Left colon (tissue), 2 donors: ENCODE measurements at regions not wholly inside any gene's neighbourhood (a gene's known extent, or its start where the extent isn't known, plus 50 kb on each side); places are given as distances from the start of the nearest gene placed in this dataset.

Experiments used
- ATAC-seq: fragments of 200-7000 bp; cut with Tn5 transposase; one replicate; pipeline ENCODE4 v1.9.1; 2020; ENCODE audit warnings: mild to moderate bottlenecking, moderate library complexity
- DNase-seq, 2 donors: peaks; one replicate each; pipeline ENCODE4 v3.0.0-alpha.2; 2020
- intact Hi-C, 2 donors: fragments of 100-400 bp; cut with DNase I in 1 of 2; cut with micrococcal nuclease in 1 of 2; formaldehyde crosslinking; loops; one replicate each; pipeline versions ENCODE4 v1.11.2 to v1.14.0; 2022; cut with DNase I, micrococcal nuclease
- donor health status: DM: no; HTN: no; CAD: no.
- donor health status: DM: yes; HTN: yes; CAD: no.

DNA sequence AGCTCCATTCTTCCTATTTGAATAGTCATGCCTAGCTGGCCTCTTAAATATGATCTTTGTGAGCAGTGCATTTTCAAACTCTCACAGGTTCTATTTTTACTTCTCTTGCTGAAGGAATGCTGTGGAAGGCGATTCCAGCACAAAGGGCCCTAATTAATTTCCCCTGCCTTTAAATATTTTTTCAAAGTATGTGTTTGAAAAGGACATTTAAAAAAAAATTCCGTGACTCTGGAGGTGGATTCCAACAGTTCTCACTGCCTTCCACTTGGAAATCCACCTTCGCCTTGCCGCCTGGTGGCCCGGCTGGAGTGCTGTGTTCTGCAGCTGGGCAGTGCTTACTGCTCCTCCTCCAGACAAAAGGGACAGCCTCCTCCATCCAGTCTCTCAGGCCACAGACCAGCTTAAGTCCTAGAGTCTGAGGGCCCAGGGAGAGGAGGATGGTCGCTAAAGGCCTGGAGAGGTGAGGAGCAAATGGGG is 61.5 kb upstream of the CORO2B start:
- intact Hi-C loops, result no loop called here
- ATAC-seq (no peak), DNase-seq (no peak)

DNA sequence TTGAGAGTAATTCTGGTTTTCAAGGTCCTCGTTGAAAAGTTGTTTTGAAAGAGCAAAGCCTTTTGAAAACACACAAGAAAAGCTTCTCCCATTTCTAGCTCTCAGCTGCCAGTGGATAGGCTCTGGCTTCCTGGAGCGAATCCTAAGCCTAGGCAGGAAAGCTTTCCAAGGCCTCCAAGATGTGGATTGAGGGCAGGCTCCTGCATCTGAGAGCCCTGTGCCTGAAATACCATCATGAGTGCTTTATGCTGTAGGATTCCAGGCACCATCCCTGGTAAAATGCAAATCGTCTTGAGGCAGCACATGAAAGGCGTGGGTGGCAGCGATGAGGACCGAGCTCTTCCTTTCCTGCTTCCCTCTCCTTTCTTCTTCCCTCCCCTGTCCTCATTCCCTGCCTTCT is 60.7 kb upstream of the CORO2B start:
- intact Hi-C loops, result no loop called here
- ATAC-seq (no peak), DNase-seq (no peak)

- intact Hi-C loops, result no loop called here
- ATAC-seq (no peak), DNase-seq (no peak)
Measured at GRCh38 chr15:68518785-68519430, 59.9 kb upstream of the CORO2B start.

DNA sequence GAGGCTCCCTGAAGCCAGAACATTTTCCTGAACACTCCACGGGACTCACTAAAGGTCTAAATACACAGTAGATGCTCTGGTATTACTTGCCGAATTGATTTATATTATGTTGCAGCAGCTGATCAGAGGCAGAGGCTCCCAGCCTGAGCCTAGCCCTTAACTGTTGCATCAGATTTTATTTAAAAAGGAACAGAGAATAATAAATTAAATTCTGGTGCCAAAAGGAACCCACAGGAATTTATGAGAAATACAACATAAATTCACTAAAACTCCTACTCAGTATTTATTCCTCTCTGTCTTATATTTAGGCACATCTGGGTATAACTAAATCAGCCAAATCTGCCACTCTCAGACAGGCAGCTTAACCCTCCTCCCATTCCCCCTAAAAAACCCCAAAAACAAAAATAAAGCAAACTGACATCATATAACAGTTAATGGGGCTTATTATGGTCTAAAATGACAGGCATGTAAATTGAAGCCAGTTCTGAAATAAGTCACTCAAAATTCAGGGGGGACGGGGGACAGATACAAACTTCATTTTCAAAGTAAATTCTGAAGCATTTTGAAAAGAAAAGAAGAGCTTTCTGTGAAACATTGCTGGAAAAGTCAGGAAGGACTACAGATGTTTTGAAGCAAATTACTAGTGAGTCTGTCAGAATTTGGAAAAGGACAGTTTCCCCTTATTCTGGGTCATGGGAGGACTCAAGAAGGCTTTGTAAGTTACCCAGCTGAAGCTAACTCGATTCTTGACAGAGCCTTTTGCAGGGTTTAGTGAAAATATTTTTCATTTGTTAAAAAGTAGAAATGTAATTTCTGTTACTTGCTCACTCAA is 53.8 kb upstream of the CORO2B start:
- ATAC-seq (no peak), DNase-seq (no peak)
- intact Hi-C loops, result no loop called here

- DNase-seq (no peak), ATAC-seq (no peak)
- intact Hi-C loops, result no loop called here
Measured at GRCh38 chr15:68525815-68526214, 53.0 kb upstream of the CORO2B start.

GRCh38 chr15:68526269-68526668 is 52.5 kb upstream of the CORO2B start:
- no peak for ATAC-seq

DNA sequence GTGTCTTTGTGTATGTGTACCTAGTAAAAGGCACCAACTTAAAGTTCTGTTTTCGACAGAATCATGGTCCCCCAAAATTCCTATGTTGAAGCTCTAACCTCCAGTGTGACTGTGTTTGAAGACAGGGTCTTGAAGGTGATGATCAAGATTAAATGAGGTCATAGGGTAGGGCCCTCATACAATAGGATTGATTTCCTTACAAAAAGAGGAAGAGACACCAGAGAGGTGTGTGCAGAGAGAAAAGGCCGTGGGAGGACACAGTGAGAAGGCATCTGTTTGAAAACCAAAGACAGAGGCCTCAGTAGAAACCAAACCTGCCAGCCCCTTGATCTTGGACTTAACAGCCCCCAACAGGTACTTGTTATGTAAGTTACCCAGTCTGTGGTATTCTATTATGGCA is 52.0 kb upstream of the CORO2B start:
- DNase-seq (no peak), ATAC-seq (no peak)
- intact Hi-C loops, result no loop called here

More at GRCh38 chr15:68526269-68526668, 52.5 kb upstream of the CORO2B start:
- intact Hi-C loops, result no loop called here
- no peak for DNase-seq

DNA sequence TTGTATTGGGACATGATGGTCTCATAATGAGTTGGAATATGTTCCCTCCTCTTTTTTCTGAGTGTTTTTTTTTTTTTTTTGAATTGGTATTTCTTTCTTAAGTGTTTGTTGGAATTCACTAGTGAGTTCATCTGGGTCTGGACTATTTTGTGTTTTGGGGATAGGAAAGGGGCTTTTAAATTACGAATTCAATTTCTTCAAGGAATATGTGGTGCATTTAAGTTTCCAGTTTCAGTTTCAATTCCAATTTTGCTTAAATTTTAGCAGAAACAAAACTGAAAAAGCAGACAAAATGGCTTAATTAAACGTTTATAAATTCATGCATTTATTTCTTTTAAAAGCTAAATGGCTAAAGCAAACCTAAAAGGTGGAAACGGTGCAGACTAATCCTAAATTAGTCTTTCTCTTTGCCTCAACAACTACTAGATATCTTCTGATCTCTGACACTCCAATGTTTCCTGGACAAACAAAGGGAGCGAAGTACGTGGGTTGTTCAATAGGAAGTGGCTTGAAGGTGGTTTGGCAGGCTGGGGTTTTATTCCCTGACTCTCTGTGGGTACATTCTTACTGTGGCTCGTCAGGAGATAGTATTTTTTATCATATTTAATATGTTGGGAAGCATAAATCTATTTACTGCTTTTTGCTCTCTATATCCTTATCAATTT is 50.0 kb upstream of the CORO2B start:
- ATAC-seq, result peak; percentile 99
- no peak for DNase-seq
- intact Hi-C loops, result no loop called here
